ENCODE measurements at regions not wholly inside any gene's neighbourhood (a gene's known extent, or its start where the extent isn't known, plus 50 kb on each side); places are given as distances from the start of the nearest gene placed in this dataset.

DNA sequence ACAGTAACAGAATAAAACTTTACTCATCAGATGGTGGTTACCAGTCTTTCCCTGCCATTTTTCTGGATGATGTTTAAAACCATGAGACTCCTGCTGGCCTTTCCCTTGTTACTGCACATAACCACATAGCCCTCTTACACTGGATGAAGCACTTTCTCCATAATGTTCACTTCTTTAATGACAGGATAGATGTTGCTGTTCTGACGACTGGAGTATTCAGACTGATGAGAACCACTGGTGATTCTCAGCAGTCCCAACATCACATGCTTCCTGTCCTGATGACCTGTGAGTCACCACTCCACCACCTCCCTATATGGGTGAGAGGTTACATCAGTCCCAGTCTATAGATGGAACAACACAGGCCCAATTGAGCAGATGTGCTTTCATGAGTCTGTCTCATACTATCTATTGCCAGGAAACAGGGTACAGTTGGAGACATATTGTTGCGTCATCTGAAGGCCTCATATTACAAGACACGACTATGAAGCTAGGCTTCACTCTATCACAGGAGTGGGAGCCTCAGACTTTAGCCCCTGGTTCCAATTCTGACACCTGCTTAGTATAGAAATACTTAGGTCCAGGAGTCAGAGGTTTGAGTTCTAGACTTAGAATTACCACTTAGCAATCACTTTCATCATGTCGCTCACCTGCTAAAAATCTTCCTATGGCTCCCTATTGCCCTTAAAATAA is 145.7 kb upstream of the KLF7 start:
- H3K27me3 ChIP-seq (ENCODE audit: low read depth, low read length) = peaks cover 16% of the 10 kb centered on the region
- H3K4me1 ChIP-seq (ENCODE audit: low read length) = no peaks in the 10 kb centered on the region
- no peak overlapping the region for H3K4me2 ChIP-seq (ENCODE audit: low read length)
- no peaks in the 10 kb centered on the region for H4K20me1 ChIP-seq (ENCODE audit: insufficient read depth, low read length)
- TF ChIP-seq, protein P1, sequence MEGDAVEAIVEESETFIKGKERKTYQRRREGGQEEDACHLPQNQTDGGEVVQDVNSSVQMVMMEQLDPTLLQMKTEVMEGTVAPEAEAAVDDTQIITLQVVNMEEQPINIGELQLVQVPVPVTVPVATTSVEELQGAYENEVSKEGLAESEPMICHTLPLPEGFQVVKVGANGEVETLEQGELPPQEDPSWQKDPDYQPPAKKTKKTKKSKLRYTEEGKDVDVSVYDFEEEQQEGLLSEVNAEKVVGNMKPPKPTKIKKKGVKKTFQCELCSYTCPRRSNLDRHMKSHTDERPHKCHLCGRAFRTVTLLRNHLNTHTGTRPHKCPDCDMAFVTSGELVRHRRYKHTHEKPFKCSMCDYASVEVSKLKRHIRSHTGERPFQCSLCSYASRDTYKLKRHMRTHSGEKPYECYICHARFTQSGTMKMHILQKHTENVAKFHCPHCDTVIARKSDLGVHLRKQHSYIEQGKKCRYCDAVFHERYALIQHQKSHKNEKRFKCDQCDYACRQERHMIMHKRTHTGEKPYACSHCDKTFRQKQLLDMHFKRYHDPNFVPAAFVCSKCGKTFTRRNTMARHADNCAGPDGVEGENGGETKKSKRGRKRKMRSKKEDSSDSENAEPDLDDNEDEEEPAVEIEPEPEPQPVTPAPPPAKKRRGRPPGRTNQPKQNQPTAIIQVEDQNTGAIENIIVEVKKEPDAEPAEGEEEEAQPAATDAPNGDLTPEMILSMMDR (IDR thresholded peaks at IDR 0.05; ENCODE audit: low read depth, low read length) = no peak
- TF ChIP-seq EZH2phosphoT487 (IDR thresholded peaks at IDR 0.05; ENCODE audit: low read depth) = no peak
- no peaks in the 10 kb centered on the region for H3K9me3 ChIP-seq (ENCODE audit: insufficient read depth, low read length)
- no peak overlapping the region for H3K4me3 ChIP-seq (ENCODE audit: low read length)
- H3K36me3 ChIP-seq (replicated peaks; ENCODE audit: low read depth, low read length) = no peaks in the 10 kb centered on the region
- H2AFZ ChIP-seq (ENCODE audit: low read depth, low read length) = no peak overlapping the region
- no peaks in the 10 kb centered on the region for H3K79me2 ChIP-seq (ENCODE audit: low read length)
- H3K27ac ChIP-seq (ENCODE audit: low read length) = no peak overlapping the region
- H3K9ac ChIP-seq (ENCODE audit: low read length) = no peak overlapping the region

DNA sequence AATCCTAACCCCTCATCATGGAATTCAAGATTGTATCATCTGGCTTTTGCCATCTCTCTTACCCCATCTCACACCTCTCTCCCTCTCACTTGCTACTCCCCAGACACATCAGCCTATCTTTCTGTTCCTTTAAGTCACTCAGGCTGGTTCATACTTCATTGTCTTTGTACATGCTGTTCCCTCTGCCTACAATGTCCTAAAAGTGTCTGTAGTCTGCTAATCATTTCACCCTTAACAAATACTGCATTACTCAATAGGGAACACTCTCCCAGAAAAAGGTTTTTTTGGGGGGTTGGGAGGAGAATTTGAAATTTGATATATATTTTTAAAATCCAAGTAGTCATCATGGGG is 146.2 kb upstream of the KLF7 start:
- no peaks in the 10 kb centered on the region for H3K9me3 ChIP-seq (ENCODE audit: insufficient read depth, low read length)
- H3K4me2 ChIP-seq (ENCODE audit: low read length) = no peak overlapping the region
- no peak overlapping the region for H3K9ac ChIP-seq (ENCODE audit: low read length)
- H3K4me1 ChIP-seq (ENCODE audit: low read length) = no peaks in the 10 kb centered on the region
- TF ChIP-seq, protein P1 (IDR thresholded peaks at IDR 0.05; ENCODE audit: low read depth, low read length) = no peak
- TF ChIP-seq EZH2phosphoT487 (IDR thresholded peaks at IDR 0.05; ENCODE audit: low read depth) = no peak
- no peaks in the 10 kb centered on the region for H3K79me2 ChIP-seq (ENCODE audit: low read length)
- no peak overlapping the region for H2AFZ ChIP-seq (ENCODE audit: low read depth, low read length)
- peaks cover 16% of the 10 kb centered on the region for H3K27me3 ChIP-seq (ENCODE audit: low read depth, low read length)
- H4K20me1 ChIP-seq (ENCODE audit: insufficient read depth, low read length) = no peaks in the 10 kb centered on the region
- H3K27ac ChIP-seq (ENCODE audit: low read length) = no peak overlapping the region
- H3K36me3 ChIP-seq (replicated peaks; ENCODE audit: low read depth, low read length) = no peaks in the 10 kb centered on the region
- no peak overlapping the region for H3K4me3 ChIP-seq (ENCODE audit: low read length)

DNA sequence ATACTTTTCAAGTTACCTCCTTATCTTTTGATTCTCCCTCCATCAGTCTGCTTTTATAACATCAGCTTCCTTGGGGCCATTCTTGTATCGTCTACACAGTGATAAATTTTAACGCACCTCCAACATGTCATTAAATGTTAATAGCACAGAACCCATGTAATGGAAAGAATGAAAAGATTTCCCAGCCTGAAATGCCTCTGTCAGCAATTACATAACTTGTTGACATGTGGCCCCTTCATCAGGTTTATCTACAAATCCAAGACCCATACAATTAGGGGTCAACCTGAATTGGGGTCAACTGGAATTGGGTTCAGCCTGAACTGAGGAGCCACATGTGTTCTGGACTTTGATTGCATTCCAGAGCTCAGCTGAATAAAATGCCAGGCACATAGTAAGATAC is 148.2 kb upstream of the KLF7 start:
- Histone ChIP-seq H3K9ac (ENCODE audit: low read length) (no peak overlapping the region), H3K4me1 (ENCODE audit: low read length) (no peaks in the 10 kb centered on the region), H2AFZ (ENCODE audit: low read depth, low read length) (no peak overlapping the region), H3K9me3 (ENCODE audit: insufficient read depth, low read length) (no peaks in the 10 kb centered on the region), H3K79me2 (ENCODE audit: low read length) (no peaks in the 10 kb centered on the region), H3K36me3 (replicated peaks; ENCODE audit: low read depth, low read length) (no peaks in the 10 kb centered on the region), H4K20me1 (ENCODE audit: insufficient read depth, low read length) (no peaks in the 10 kb centered on the region), H3K4me3 (ENCODE audit: low read length) (no peak overlapping the region), H3K4me2 (ENCODE audit: low read length) (no peak overlapping the region), H3K27me3 (ENCODE audit: low read depth, low read length) (peaks cover 13% of the 10 kb centered on the region), H3K27ac (ENCODE audit: low read length) (no peak overlapping the region)
- TF ChIP-seq, protein P1 (IDR thresholded peaks at IDR 0.05; ENCODE audit: low read depth, low read length) = no peak
- TF ChIP-seq EZH2phosphoT487 (IDR thresholded peaks at IDR 0.05; ENCODE audit: low read depth) = no peak

DNA sequence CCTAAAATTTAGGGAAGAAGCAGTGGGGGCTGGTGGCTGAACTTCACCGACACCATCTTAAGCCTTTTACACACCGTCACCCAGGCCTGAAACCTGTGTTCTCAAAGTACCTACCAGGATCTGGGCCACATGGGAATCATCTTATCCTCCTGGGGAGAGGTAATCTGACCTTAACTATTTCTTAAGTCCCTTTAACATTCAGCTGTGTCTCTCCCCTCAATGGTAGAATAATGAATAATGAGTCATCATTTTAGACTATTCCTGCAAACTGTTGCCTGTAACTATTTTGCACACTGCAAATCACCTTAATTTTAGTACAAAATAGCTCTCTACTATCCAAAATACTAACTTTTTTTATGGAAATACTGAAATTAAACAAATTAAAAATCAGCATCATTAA is 149.4 kb upstream of the KLF7 start:
- no peak overlapping the region for H3K4me3 ChIP-seq (ENCODE audit: low read length)
- peaks cover 12% of the 10 kb centered on the region for H3K27me3 ChIP-seq (ENCODE audit: low read depth, low read length)
- H3K4me2 ChIP-seq (ENCODE audit: low read length) = no peak overlapping the region
- H2AFZ ChIP-seq (ENCODE audit: low read depth, low read length) = no peak overlapping the region
- H3K36me3 ChIP-seq (replicated peaks; ENCODE audit: low read depth, low read length) = no peaks in the 10 kb centered on the region
- H3K9ac ChIP-seq (ENCODE audit: low read length) = no peak overlapping the region
- H3K79me2 ChIP-seq (ENCODE audit: low read length) = no peaks in the 10 kb centered on the region
- H3K27ac ChIP-seq (ENCODE audit: low read length) = no peak overlapping the region
- H3K9me3 ChIP-seq (ENCODE audit: insufficient read depth, low read length) = no peaks in the 10 kb centered on the region
- H4K20me1 ChIP-seq (ENCODE audit: insufficient read depth, low read length) = no peaks in the 10 kb centered on the region
- TF ChIP-seq, protein P1 (IDR thresholded peaks at IDR 0.05; ENCODE audit: low read depth, low read length) = no peak
- TF ChIP-seq EZH2phosphoT487 (IDR thresholded peaks at IDR 0.05; ENCODE audit: low read depth) = no peak
- no peaks in the 10 kb centered on the region for H3K4me1 ChIP-seq (ENCODE audit: low read length)

Measured in OCI-LY3 (cell line).